H1 (cell line): ENCODE measurements at regions not wholly inside any gene's neighbourhood (a gene's known extent, or its start where the extent isn't known, plus 50 kb on each side); places are given as distances from the start of the nearest gene placed in this dataset.

Source experiments
- CTCF ChIA-PET: fragments of 300-600 bp; sonication (Branson Sonifier 250); formaldehyde crosslinking; loops from one replicate; lab custom pipeline; 2021; ENCODE audit not compliant: partially characterized antibody; lab: Charles Lee
- POLR2A ChIA-PET: fragments of 300-600 bp; sonication (Branson Sonifier 250); formaldehyde crosslinking; loops from one replicate; lab custom pipeline; 2021; ENCODE audit warnings: inconsistent platforms; ENCODE audit not compliant: partially characterized antibody; lab: Charles Lee
- DNase-seq, 2 experiments: peaks; one replicate each; pipeline versions ENCODE4 v3.0.0 to v3.0.0-alpha.2; 2010 to 2022; ENCODE audit warnings: low spot score in 2 of 2, low read depth in 1 of 2, mixed read lengths in 1 of 2
- FAIRE-seq: peaks from 2 replicates; lab custom pipeline; 2011; peaks lifted over from hg19 to GRCh38; lab: Jason Lieb, UNC
- H2AFZ ChIP-seq: 2 replicates; pipeline ENCODE4 v1.8.1; 2012; ENCODE audit warnings: low read length, inconsistent platforms
- H2AK5ac ChIP-seq: 2 replicates; pipeline ENCODE4 v1.6.1; 2013; ENCODE audit warnings: low read depth, low read length
- H2BK120ac ChIP-seq: replicated peaks from 2 replicates; pipeline ENCODE3; 2013; ENCODE audit warnings: low read depth, low read length, inconsistent platforms
- H2BK12ac ChIP-seq: 2 replicates; pipeline ENCODE4 v1.6.1; 2013; ENCODE audit warnings: low read depth, low read length
- H2BK15ac ChIP-seq: 2 replicates; pipeline ENCODE4 v1.6.1; 2013; ENCODE audit warnings: low read length
- H2BK20ac ChIP-seq: 2 replicates; pipeline ENCODE4 v1.6.1; 2013; ENCODE audit warnings: low read length
- H2BK5ac ChIP-seq: 2 replicates; pipeline ENCODE4 v1.6.1; 2013; ENCODE audit warnings: low read depth, low read length
- H3K14ac ChIP-seq: 2 replicates; pipeline ENCODE4 v1.6.1; 2013; ENCODE audit warnings: inconsistent platforms; ENCODE audit not compliant: insufficient read length
- H3K18ac ChIP-seq: 2 replicates; pipeline ENCODE4 v1.6.1; 2013; ENCODE audit warnings: low read length; ENCODE audit errors: extremely low read depth
- H3K23ac ChIP-seq: 2 replicates; pipeline ENCODE4 v1.6.1; 2013; ENCODE audit warnings: inconsistent platforms; ENCODE audit not compliant: insufficient read length
- H3K23me2 ChIP-seq: 2 replicates; pipeline ENCODE4 v1.6.1; 2013; ENCODE audit warnings: low read depth, low read length
- H3K27ac ChIP-seq: 2 replicates; pipeline ENCODE4 v1.6.1; 2011; ENCODE audit warnings: low read depth, low read length, inconsistent platforms
- H3K27me3 ChIP-seq, 4 experiments: replicated peaks in 1 of 4; 1 replicate in 1 of 4; 2 replicates in 3 of 4; pipeline versions ENCODE4 v1.6.1 to v1.8.1; 2011 to 2013; ENCODE audit warnings: low read length in 3 of 4, mild to moderate bottlenecking in 3 of 4, inconsistent platforms in 2 of 4, mixed read lengths in 2 of 4, moderate library complexity in 1 of 4; ENCODE audit not compliant: control insufficient read depth in 3 of 4, insufficient read depth in 3 of 4; ENCODE audit errors: extremely low read depth in 1 of 4
- H3K36me3 ChIP-seq, 4 experiments: 2 replicates each; pipeline versions ENCODE4 v1.6.1 to v1.8.1; 2011 to 2013; ENCODE audit warnings: mild to moderate bottlenecking in 4 of 4, low read length in 3 of 4, moderate library complexity in 2 of 4, control low read depth in 1 of 4, inconsistent platforms in 1 of 4; ENCODE audit not compliant: insufficient read depth in 4 of 4, control insufficient read depth in 2 of 4
- H3K4ac ChIP-seq: replicated peaks from 2 replicates; pipeline ENCODE3; 2013; ENCODE audit warnings: low read length, low read depth, mixed read lengths, inconsistent platforms; ENCODE audit not compliant: insufficient read length
- H3K4me1 ChIP-seq, 4 experiments: replicated peaks in 1 of 4; 1 replicate in 1 of 4; 2 replicates in 3 of 4; pipeline versions ENCODE4 v1.6.1 to v1.8.1; 2011 to 2013; ENCODE audit warnings: low read length in 3 of 4, inconsistent platforms in 2 of 4, mixed read lengths in 1 of 4; ENCODE audit not compliant: insufficient read depth in 4 of 4, control insufficient read depth in 3 of 4
- H3K4me2 ChIP-seq, 2 experiments: 2 replicates each; pipeline versions ENCODE4 v1.6.1 to v1.8.1; 2011 to 2013; ENCODE audit warnings: low read depth in 2 of 2, low read length in 2 of 2, control low read depth in 1 of 2, inconsistent platforms in 1 of 2, mild to moderate bottlenecking in 1 of 2; ENCODE audit not compliant: insufficient read depth in 1 of 2
- H3K4me3 ChIP-seq, 4 experiments: fragments of 200-600, 300-600 bp in 1 of 4; sonication (generic), shearing (Covaris generic), sonication (Bioruptor Twin) in 1 of 4; 2 replicates each; pipeline versions ENCODE4 v1.5.1 to v1.8.1; 2011 to 2016; ENCODE audit warnings: low read length in 4 of 4, low read depth in 3 of 4, control low read depth in 2 of 4, inconsistent platforms in 2 of 4, mild to moderate bottlenecking in 2 of 4, mixed read lengths in 1 of 4, moderate library complexity in 1 of 4; ENCODE audit not compliant: insufficient read depth in 2 of 4; ENCODE audit errors: extremely low read depth in 1 of 4
- H3K56ac ChIP-seq: replicated peaks from 2 replicates; pipeline ENCODE3; 2013; ENCODE audit warnings: low read depth, mild to moderate bottlenecking, mixed read lengths, low read length, inconsistent platforms; ENCODE audit not compliant: insufficient read length
- H3K79me1 ChIP-seq: 2 replicates; pipeline ENCODE4 v1.6.1; 2013; ENCODE audit warnings: low read depth, low read length, control low read depth
- H3K79me2 ChIP-seq, 2 experiments: 2 replicates each; pipeline versions ENCODE4 v1.6.1 to v1.8.1; 2012 to 2013; ENCODE audit warnings: low read length in 2 of 2, mild to moderate bottlenecking in 2 of 2, inconsistent platforms in 1 of 2; ENCODE audit not compliant: insufficient read depth in 2 of 2, control insufficient read depth in 1 of 2
- H3K9ac ChIP-seq, 4 experiments: replicated peaks in 1 of 4; 1 replicate in 1 of 4; 2 replicates in 3 of 4; pipeline versions ENCODE4 v1.6.1 to v1.8.1; 2011 to 2013; ENCODE audit warnings: low read depth in 3 of 4, low read length in 3 of 4, control low read depth in 2 of 4, mild to moderate bottlenecking in 2 of 4, moderate library complexity in 2 of 4, inconsistent platforms in 1 of 4; ENCODE audit errors: extremely low read depth in 1 of 4
- H3K9me3 ChIP-seq, 2 experiments: 2 replicates each; pipeline versions ENCODE4 v1.6.1 to v1.8.1; 2012 to 2013; ENCODE audit warnings: mild to moderate bottlenecking in 2 of 2, moderate library complexity in 2 of 2, control low read depth in 1 of 2, inconsistent platforms in 1 of 2, low read depth in 1 of 2, low read length in 1 of 2, mixed read lengths in 1 of 2; ENCODE audit not compliant: insufficient read depth in 2 of 2
- H4K20me1 ChIP-seq, 2 experiments: replicated peaks in 1 of 2; 2 replicates each; pipeline versions ENCODE3 to v1.8.1; 2011 to 2013; ENCODE audit warnings: inconsistent platforms in 2 of 2, low read length in 2 of 2, mild to moderate bottlenecking in 1 of 2; ENCODE audit not compliant: insufficient read depth in 2 of 2, control insufficient read depth in 1 of 2
- H4K5ac ChIP-seq: 2 replicates; pipeline ENCODE4 v1.6.1; 2013; ENCODE audit warnings: low read length, low read depth, mixed read lengths, inconsistent platforms; ENCODE audit not compliant: insufficient read length
- H4K8ac ChIP-seq: 2 replicates; pipeline ENCODE4 v1.8.0; 2013; ENCODE audit warnings: mild to moderate bottlenecking, moderate library complexity, low read length, inconsistent platforms; ENCODE audit not compliant: insufficient read depth; ENCODE audit errors: extremely low read depth
- H4K91ac ChIP-seq: replicated peaks from 2 replicates; pipeline ENCODE3; 2013; ENCODE audit warnings: low read length, mixed read lengths, inconsistent platforms; ENCODE audit not compliant: insufficient read length
- CEBPB ChIP-seq: IDR thresholded peaks from 2 replicates; pipeline ENCODE4 v1.6.1; 2012; ENCODE audit warnings: low read depth, low read length
- MAFK ChIP-seq: IDR thresholded peaks from 2 replicates; pipeline ENCODE4 v1.6.1; 2012; ENCODE audit warnings: low read depth, mild to moderate bottlenecking, improper control_type of control experiment, low read length
- RAD21 ChIP-seq, 2 experiments: IDR thresholded peaks in 1 of 2; conservative IDR thresholded peaks in 1 of 2; 2 replicates each; pipeline ENCODE4 v1.6.1; 2011; ENCODE audit warnings: low read depth in 2 of 2, low read length in 2 of 2, improper control_type of control experiment in 1 of 2, inconsistent platforms in 1 of 2, mild to moderate bottlenecking in 1 of 2, moderate library complexity in 1 of 2
- RFX5 ChIP-seq: IDR thresholded peaks from 2 replicates; pipeline ENCODE4 v1.6.1; 2011; ENCODE audit warnings: low read depth, low read length, improper control_type of control experiment, borderline replicate concordance
- SIRT6 ChIP-seq: IDR thresholded peaks from one replicate; pipeline ENCODE4 v1.7.1; 2012; ENCODE audit warnings: low read length, inconsistent platforms
- SIX5 ChIP-seq: IDR thresholded peaks from 2 replicates; pipeline ENCODE4 v1.6.1; 2011; ENCODE audit warnings: mild to moderate bottlenecking, low read depth, low read length
- SP1 ChIP-seq: IDR thresholded peaks from 2 replicates; pipeline ENCODE4 v1.6.1; 2011; ENCODE audit warnings: low read depth, low read length
- SRF ChIP-seq: IDR thresholded peaks from 2 replicates; pipeline ENCODE4 v1.6.1; 2011; ENCODE audit warnings: mild to moderate bottlenecking, low read depth, low read length, moderate library complexity
- SUZ12 ChIP-seq: fragments of 200-600 bp; sonication (generic); IDR thresholded peaks from 2 replicates; pipeline ENCODE4 v1.6.1; 2012; ENCODE audit warnings: mild to moderate bottlenecking, inconsistent platforms, low read length, moderate library complexity, mixed read lengths
- WGBS, 2 experiments: shearing (Covaris generic) in 1 of 2; methylation state at CpG; one replicate each; pipeline versions ENCODE4 v1.1.6 to v1.1.7; 2013 to 2015; ENCODE audit warnings: low lambda C conversion rate in 2 of 2, mixed read lengths in 2 of 2, inconsistent platforms in 1 of 2, low coverage in 1 of 2, missing lambda C conversion rate in 1 of 2; ENCODE audit not compliant: insufficient replicate concordance in 2 of 2, insufficient coverage in 1 of 2, insufficient read length in 1 of 2; ENCODE audit errors: extremely low coverage in 1 of 2, missing lambda C conversion rate in 1 of 2; 5-methylcytosine and 5-hydroxymethylcytosine counted together

GRCh38 chr4:140296335-140297220 is 76.9 kb upstream of the SCOC start:
- 81% methylated on average over 15 of the region's 15 CpGs; no CpG with 5 or more reads in 1 of the 2 experiments for WGBS, 2 experiments
- Histone ChIP-seq H2AFZ (peak overlapping the region; percentile 78; the same call in 1 of the 2 replicates), H4K91ac (no peak overlapping the region)
- TF ChIP-seq CEBPB: no peak
- TF ChIP-seq SIRT6: no peak
- no peak for TF ChIP-seq SIX5
- no peak for TF ChIP-seq RFX5
- TF ChIP-seq MAFK: no peak
- no peak for TF ChIP-seq SRF
- no peak for TF ChIP-seq RAD21 (IDR thresholded peaks at IDR 0.05 in 1 of 2, conservative IDR thresholded peaks at IDR 0.05 in 1 of 2; ENCODE audit: low read depth in 2 of 2, low read length in 2 of 2)
- TF ChIP-seq SP1: no peak
- no peak for TF ChIP-seq SUZ12
- TF ChIP-seq, all 59 proteins: peak for 0
- POLR2A ChIA-PET: no interaction called here
- Histone ChIP-seq H3K56ac (no peak overlapping the region), H3K9me3 (no peaks in the 10 kb centered on the region), H3K79me1 (no peaks in the 10 kb centered on the region), H2BK20ac (no peak overlapping the region), H3K23me2 (no peaks in the 10 kb centered on the region), H3K4me3 (no peak overlapping the region), H3K27me3 (no peaks in the 10 kb centered on the region), H3K36me3 (no peaks in the 10 kb centered on the region), H2AK5ac (no peak overlapping the region), H3K4ac (no peak overlapping the region), H3K9ac (no peak overlapping the region), H4K20me1 (no peaks in the 10 kb centered on the region), H3K79me2 (no peaks in the 10 kb centered on the region), H2BK120ac (no peak overlapping the region), H2BK12ac (no peak overlapping the region), H3K23ac (no peak overlapping the region), H4K5ac (no peak overlapping the region), H3K18ac (no peak overlapping the region), H3K27ac (no peak overlapping the region), H2BK5ac (no peak overlapping the region), H3K4me1 (peaks cover 0 to 9% (median 4%) of the 10 kb centered on the region in 4 experiments; a peak in 3 of 7 replicates), H2BK15ac (no peak overlapping the region), H3K4me2 (no peak overlapping the region), H4K8ac (no peak overlapping the region), H3K14ac (no peak overlapping the region)
- no peak for DNase-seq
- CTCF ChIA-PET: interaction anchor here (0.6 to 0.8 kb wide), 2 partner anchors 43 to 721 kb away, joined by 3 to 4 read pairs; no protein-coding TSS in a partner anchor
- FAIRE-seq: no peak
